Neural cell (in vitro differentiated cells): ENCODE measurements at regions not wholly inside any gene's neighbourhood (a gene's known extent, or its start where the extent isn't known, plus 50 kb on each side); places are given as distances from the start of the nearest gene placed in this dataset.

Source experiments
- H2AFZ ChIP-seq: fragments of 200-600, 300-800 bp; sonication (generic), shearing (Covaris generic); 2 replicates; pipeline ENCODE4 v1.6.0; 2014; ENCODE audit warnings: low read depth, mild to moderate bottlenecking, antibody characterized with exemption, low read length, moderate library complexity
- H3F3A ChIP-seq: fragments of 200-600 bp; shearing (Covaris generic); 2 replicates; pipeline ENCODE4 v1.6.1; 2016; ENCODE audit warnings: mild to moderate bottlenecking, moderate library complexity, mixed read lengths, antibody characterized with exemption, low read length; ENCODE audit not compliant: insufficient read depth, poor library complexity, severe bottlenecking
- H3K27ac ChIP-seq: fragments of 200-600, 300-800 bp; sonication (generic), shearing (Covaris generic); 2 replicates; pipeline ENCODE4 v1.5.1; 2014; ENCODE audit warnings: mild to moderate bottlenecking, low read length, moderate library complexity
- H3K27me3 ChIP-seq: fragments of 300-800, 200-600 bp; sonication (generic), shearing (Covaris generic); 2 replicates; pipeline ENCODE4 v1.6.0; 2014; ENCODE audit warnings: mild to moderate bottlenecking, low read depth, low read length, moderate library complexity; ENCODE audit not compliant: insufficient read depth
- H3K36me3 ChIP-seq: fragments of 300-800, 200-600 bp; sonication (generic), shearing (Covaris generic); 2 replicates; pipeline ENCODE4 v1.5.1; 2014; ENCODE audit warnings: mild to moderate bottlenecking, antibody characterized with exemption, low read length, moderate library complexity; ENCODE audit not compliant: insufficient read depth
- H3K4me2 ChIP-seq: fragments of 300-800, 200-600 bp; sonication (generic), shearing (Covaris generic); 2 replicates; pipeline ENCODE4 v1.6.0; 2014; ENCODE audit warnings: mild to moderate bottlenecking, low read length
- H3K4me3 ChIP-seq: fragments of 300-800, 200-600 bp; sonication (generic), shearing (Covaris generic); 2 replicates; pipeline ENCODE4 v1.5.1; 2014; ENCODE audit warnings: mild to moderate bottlenecking, low read length, moderate library complexity
- H3K79me2 ChIP-seq: fragments of 200-600 bp; shearing (Covaris generic); replicated peaks from 2 replicates; pipeline ENCODE4 v1.6.0; 2014; ENCODE audit warnings: mild to moderate bottlenecking, low read length, moderate library complexity; ENCODE audit not compliant: insufficient read depth
- H3K9ac ChIP-seq: fragments of 300-800, 200-600 bp; sonication (generic), shearing (Covaris generic); 2 replicates; pipeline ENCODE4 v1.6.1; 2016; ENCODE audit warnings: mild to moderate bottlenecking, low read length, mixed read lengths
- H3K9me2 ChIP-seq: fragments of 200-600 bp; shearing (Covaris generic); 2 replicates; pipeline ENCODE4 v1.6.1; 2016; ENCODE audit warnings: mild to moderate bottlenecking, low read length, mixed read lengths; ENCODE audit not compliant: insufficient read depth
- H3K9me3 ChIP-seq: fragments of 200-600, 300-800 bp; sonication (generic), shearing (Covaris generic); 2 replicates; pipeline ENCODE4 v1.6.1; 2016; ENCODE audit warnings: mild to moderate bottlenecking, mixed run types, low read length, moderate library complexity, mixed read lengths
- H4K20me1 ChIP-seq: fragments of 200-600 bp; shearing (Covaris generic); 2 replicates; pipeline ENCODE4 v1.6.1; 2016; ENCODE audit warnings: mild to moderate bottlenecking, mixed run types; ENCODE audit not compliant: insufficient read depth
- CTCF ChIP-seq: fragments of 450-650 bp; IDR thresholded peaks from 2 replicates; pipeline ENCODE4 v1.5.1; 2014; ENCODE audit warnings: antibody characterized with exemption, mild to moderate bottlenecking, moderate library complexity; ENCODE audit not compliant: poor library complexity, severe bottlenecking
- EP300 ChIP-seq: fragments of 450-650 bp; conservative IDR thresholded peaks from 2 replicates; pipeline ENCODE4 v1.6.1; 2014; ENCODE audit warnings: antibody characterized with exemption, mild to moderate bottlenecking, moderate library complexity; ENCODE audit not compliant: poor library complexity, severe bottlenecking
- EZH2 ChIP-seq: fragments of 200-600, 300-800 bp; shearing (Covaris generic), sonication (generic); IDR thresholded peaks from 2 replicates; pipeline ENCODE4 v1.6.1; 2014; ENCODE audit warnings: antibody characterized with exemption, low read length, borderline replicate concordance, mild to moderate bottlenecking; ENCODE audit not compliant: insufficient read depth, poor library complexity, severe bottlenecking
- MXI1 ChIP-seq: fragments of 450-650 bp; conservative IDR thresholded peaks from 2 replicates; pipeline ENCODE4 v1.6.1; 2014; ENCODE audit warnings: antibody characterized with exemption, mild to moderate bottlenecking; ENCODE audit not compliant: poor library complexity, severe bottlenecking
- POLR2AphosphoS5 ChIP-seq: IDR thresholded peaks from 2 replicates; pipeline ENCODE4 v1.6.1; 2012
- RAD21 ChIP-seq: fragments of 450-650 bp; conservative IDR thresholded peaks from 2 replicates; pipeline ENCODE4 v1.6.1; 2014; ENCODE audit warnings: antibody characterized with exemption, mild to moderate bottlenecking, moderate library complexity
- REST ChIP-seq: IDR thresholded peaks from 2 replicates; pipeline ENCODE4 v1.6.1; 2012; ENCODE audit warnings: borderline replicate concordance
- SMC3 ChIP-seq: fragments of 450-650 bp; conservative IDR thresholded peaks from 2 replicates; pipeline ENCODE4 v1.6.1; 2014; ENCODE audit warnings: antibody characterized with exemption, mild to moderate bottlenecking, moderate library complexity; ENCODE audit not compliant: poor library complexity
- TAF1 ChIP-seq: IDR thresholded peaks from 2 replicates; pipeline ENCODE4 v1.6.1; 2012; ENCODE audit warnings: low read depth

GRCh38 chr2:128513961-128514283 lies 195.3 kb upstream of the HS6ST1 start:
- H3F3A ChIP-seq = no peaks in the 10 kb centered on the region
- H3K9ac ChIP-seq = no peak overlapping the region
- H4K20me1 ChIP-seq = no peaks in the 10 kb centered on the region
- H3K4me3 ChIP-seq = no peak overlapping the region
- H3K9me2 ChIP-seq = no peaks in the 10 kb centered on the region
- TF ChIP-seq EP300 (no peak), TAF1 (no peak), CTCF (no peak), POLR2AphosphoS5 (no peak), MXI1 (no peak), RAD21 (no peak), EZH2 (no peak), REST (no peak), SMC3 (no peak)
- no peak overlapping the region for H3K4me2 ChIP-seq
- H3K27me3 ChIP-seq = no peaks in the 10 kb centered on the region
- H3K36me3 ChIP-seq = no peaks in the 10 kb centered on the region
- H3K79me2 ChIP-seq = no peaks in the 10 kb centered on the region
- H3K9me3 ChIP-seq = no peaks in the 10 kb centered on the region
- H3K27ac ChIP-seq = no peak overlapping the region
- H2AFZ ChIP-seq = no peak overlapping the region

- Histone ChIP-seq H3K4me2 (no peak overlapping the region), H2AFZ (no peak overlapping the region), H3K9me2 (no peaks in the 10 kb centered on the region)
Observed at GRCh38 chr2:128514555-128514955, 195.9 kb upstream of the HS6ST1 start.

More at GRCh38 chr2:128514555-128514955, 195.9 kb upstream of the HS6ST1 start:
- no peak overlapping the region for H3K4me3 ChIP-seq
- H3K27ac ChIP-seq = no peak overlapping the region
- TF ChIP-seq SMC3 = no peak
- TF ChIP-seq REST = no peak
- TF ChIP-seq POLR2AphosphoS5 = no peak
- TF ChIP-seq RAD21 = no peak
- TF ChIP-seq CTCF = no peak
- H3F3A ChIP-seq = no peaks in the 10 kb centered on the region
- H3K9me3 ChIP-seq = no peaks in the 10 kb centered on the region
- no peak overlapping the region for H3K9ac ChIP-seq
- H3K27me3 ChIP-seq = no peaks in the 10 kb centered on the region
- H3K79me2 ChIP-seq = no peaks in the 10 kb centered on the region
- H3K36me3 ChIP-seq = no peaks in the 10 kb centered on the region
- no peaks in the 10 kb centered on the region for H4K20me1 ChIP-seq
